Kidney epithelial cell (primary cell): ENCODE measurements at regions not wholly inside any gene's neighbourhood (a gene's known extent, or its start where the extent isn't known, plus 50 kb on each side); places are given as distances from the start of the nearest gene placed in this dataset.

Experiments
- DNase-seq: peaks from one replicate; pipeline ENCODE4 v3.0.0-alpha.2; 2010; ENCODE audit warnings: low read depth
- H3K27me3 ChIP-seq: 2 replicates; pipeline ENCODE4 v1.6.0; 2011; ENCODE audit warnings: low read length; ENCODE audit not compliant: control insufficient read depth, insufficient read depth
- H3K36me3 ChIP-seq: 2 replicates; pipeline ENCODE4 v1.5.1; 2011; ENCODE audit warnings: low read length; ENCODE audit not compliant: control insufficient read depth, insufficient read depth
- H3K4me3 ChIP-seq: 2 replicates; pipeline ENCODE4 v1.5.1; 2011; ENCODE audit warnings: low read depth, mild to moderate bottlenecking, control low read depth, low read length
- CTCF ChIP-seq: IDR thresholded peaks from 2 replicates; pipeline ENCODE4 v1.5.1; 2011; ENCODE audit warnings: mild to moderate bottlenecking, moderate library complexity, low read length, control low read depth, inconsistent platforms; ENCODE audit not compliant: insufficient read depth, poor library complexity, severe bottlenecking

- no peak for DNase-seq
These were observed 341.3 kb upstream of the SHH start for GRCh38 chr7:156153590-156153989.

GRCh38 chr7:156152390-156152789, 340.1 kb upstream of the SHH start:
- no peak for DNase-seq
- TF ChIP-seq CTCF: no peak

More at GRCh38 chr7:156153590-156153989, 341.3 kb upstream of the SHH start:
- no peak for TF ChIP-seq CTCF
- Histone ChIP-seq H3K27me3 (no peaks in the 10 kb centered on the region), H3K36me3 (no peaks in the 10 kb centered on the region), H3K4me3 (no peak overlapping the region)

GRCh38 chr7:156151658-156152057, 339.4 kb upstream of the SHH start:
- TF ChIP-seq CTCF: no peak
- Histone ChIP-seq H3K4me3 (no peak overlapping the region), H3K36me3 (no peaks in the 10 kb centered on the region), H3K27me3 (no peaks in the 10 kb centered on the region)
- DNase-seq: no peak

More at GRCh38 chr7:156152390-156152789, 340.1 kb upstream of the SHH start:
- Histone ChIP-seq H3K27me3 (no peaks in the 10 kb centered on the region), H3K4me3 (no peak overlapping the region), H3K36me3 (no peaks in the 10 kb centered on the region)

GRCh38 chr7:156151078-156151477, 338.8 kb upstream of the SHH start:
- no peak overlapping the region for H3K4me3 ChIP-seq
- no peaks in the 10 kb centered on the region for H3K36me3 ChIP-seq
- no peak for DNase-seq
- TF ChIP-seq CTCF: no peak
- H3K27me3 ChIP-seq: no peaks in the 10 kb centered on the region

- no peak for TF ChIP-seq CTCF
- Histone ChIP-seq H3K4me3 (no peak overlapping the region), H3K27me3 (peaks cover 2% of the 10 kb centered on the region), H3K36me3 (no peaks in the 10 kb centered on the region)
- no peak for DNase-seq
These were observed 336.7 kb upstream of the SHH start for GRCh38 chr7:156148995-156149394.

- H3K36me3 ChIP-seq: no peaks in the 10 kb centered on the region
- no peak for TF ChIP-seq CTCF
- H3K27me3 ChIP-seq: peaks cover 2% of the 10 kb centered on the region
- DNase-seq: no peak
- H3K4me3 ChIP-seq: no peak overlapping the region
These were observed 336.3 kb upstream of the SHH start for GRCh38 chr7:156148547-156148946.
